ENCODE measurements at regions not wholly inside any gene's neighbourhood (a gene's known extent, or its start where the extent isn't known, plus 50 kb on each side); places are given as distances from the start of the nearest gene placed in this dataset.

- Histone ChIP-seq H3K27ac (no peak overlapping the region), H3K9me3 (no peaks in the 10 kb centered on the region), H3K36me3 (ENCODE audit: low read depth, missing control alignments) (no peaks in the 10 kb centered on the region), H3K4me3 (no peak overlapping the region), H3K27me3 (no peaks in the 10 kb centered on the region), H3K4me1 (no peaks in the 10 kb centered on the region)
- 55 to 57% methylated on average over 2 of the region's 2 CpGs for WGBS, 2 donors
- no peak for DNase-seq
- TF ChIP-seq POLR2A (IDR thresholded peaks at IDR 0.05), result no peak
- TF ChIP-seq, protein P1, sequence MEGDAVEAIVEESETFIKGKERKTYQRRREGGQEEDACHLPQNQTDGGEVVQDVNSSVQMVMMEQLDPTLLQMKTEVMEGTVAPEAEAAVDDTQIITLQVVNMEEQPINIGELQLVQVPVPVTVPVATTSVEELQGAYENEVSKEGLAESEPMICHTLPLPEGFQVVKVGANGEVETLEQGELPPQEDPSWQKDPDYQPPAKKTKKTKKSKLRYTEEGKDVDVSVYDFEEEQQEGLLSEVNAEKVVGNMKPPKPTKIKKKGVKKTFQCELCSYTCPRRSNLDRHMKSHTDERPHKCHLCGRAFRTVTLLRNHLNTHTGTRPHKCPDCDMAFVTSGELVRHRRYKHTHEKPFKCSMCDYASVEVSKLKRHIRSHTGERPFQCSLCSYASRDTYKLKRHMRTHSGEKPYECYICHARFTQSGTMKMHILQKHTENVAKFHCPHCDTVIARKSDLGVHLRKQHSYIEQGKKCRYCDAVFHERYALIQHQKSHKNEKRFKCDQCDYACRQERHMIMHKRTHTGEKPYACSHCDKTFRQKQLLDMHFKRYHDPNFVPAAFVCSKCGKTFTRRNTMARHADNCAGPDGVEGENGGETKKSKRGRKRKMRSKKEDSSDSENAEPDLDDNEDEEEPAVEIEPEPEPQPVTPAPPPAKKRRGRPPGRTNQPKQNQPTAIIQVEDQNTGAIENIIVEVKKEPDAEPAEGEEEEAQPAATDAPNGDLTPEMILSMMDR (IDR thresholded peaks at IDR 0.05), result no peak
- intact Hi-C loops (cut with DNase I; ENCODE audit: low total_unique reads), result no loop called here
These were observed 362.3 kb upstream of the KIF2A start for GRCh38 chr5:61943713-61944112.

- Histone ChIP-seq H3K4me1 (no peaks in the 10 kb centered on the region), H3K27me3 (no peaks in the 10 kb centered on the region), H3K27ac (no peak overlapping the region), H3K36me3 (ENCODE audit: low read depth, missing control alignments) (no peaks in the 10 kb centered on the region), H3K9me3 (no peaks in the 10 kb centered on the region), H3K4me3 (no peak overlapping the region)
- intact Hi-C loops (cut with DNase I; ENCODE audit: low total_unique reads), result no loop called here
- 94% methylated on average over 3 of the region's 3 CpGs for WGBS, 2 donors
- DNase-seq, result no peak
- TF ChIP-seq, protein P1 (IDR thresholded peaks at IDR 0.05), result no peak
- no peak for TF ChIP-seq POLR2A (IDR thresholded peaks at IDR 0.05)
These were observed 357.9 kb upstream of the KIF2A start for GRCh38 chr5:61948151-61948550.

GRCh38 chr5:61949054-61949678 lies 356.8 kb upstream of the KIF2A start:
- no peak overlapping the region for H3K27ac ChIP-seq
- H3K36me3 ChIP-seq (ENCODE audit: low read depth, missing control alignments), result no peaks in the 10 kb centered on the region
- TF ChIP-seq POLR2A (IDR thresholded peaks at IDR 0.05), result no peak
- TF ChIP-seq, protein P1 (IDR thresholded peaks at IDR 0.05), result no peak
- H3K27me3 ChIP-seq, result no peaks in the 10 kb centered on the region
- no peak for DNase-seq
- intact Hi-C loops (cut with DNase I; ENCODE audit: low total_unique reads), result no loop called here
- H3K4me3 ChIP-seq, result no peak overlapping the region
- no peaks in the 10 kb centered on the region for H3K4me1 ChIP-seq
- no peaks in the 10 kb centered on the region for H3K9me3 ChIP-seq
- 44 to 67% methylated on average over 2 of the region's 2 CpGs for WGBS, 2 donors

- Histone ChIP-seq H3K4me3 (no peak overlapping the region), H3K36me3 (ENCODE audit: low read depth, missing control alignments) (no peaks in the 10 kb centered on the region), H3K4me1 (no peaks in the 10 kb centered on the region), H3K9me3 (no peaks in the 10 kb centered on the region), H3K27ac (no peak overlapping the region), H3K27me3 (no peaks in the 10 kb centered on the region)
- intact Hi-C loops (cut with DNase I; ENCODE audit: low total_unique reads), result no loop called here
- 92 to 94% methylated on average over 7 of the region's 7 CpGs for WGBS, 2 donors
- DNase-seq, result no peak
- TF ChIP-seq POLR2A (IDR thresholded peaks at IDR 0.05), result no peak
- TF ChIP-seq, protein P1 (IDR thresholded peaks at IDR 0.05), result no peak
These were observed 356.1 kb upstream of the KIF2A start for GRCh38 chr5:61949679-61950435.

Measured in testis (tissue), 2 donors.